Occipital lobe (tissue), 1 donor: ENCODE measurements at regions not wholly inside any gene's neighbourhood (a gene's known extent, or its start where the extent isn't known, plus 50 kb on each side); places are given as distances from the start of the nearest gene placed in this dataset.

Source experiments
- DNase-seq: peaks from one replicate; lab custom pipeline; 2025; lab: John Stamatoyannopoulos, UW

DNA sequence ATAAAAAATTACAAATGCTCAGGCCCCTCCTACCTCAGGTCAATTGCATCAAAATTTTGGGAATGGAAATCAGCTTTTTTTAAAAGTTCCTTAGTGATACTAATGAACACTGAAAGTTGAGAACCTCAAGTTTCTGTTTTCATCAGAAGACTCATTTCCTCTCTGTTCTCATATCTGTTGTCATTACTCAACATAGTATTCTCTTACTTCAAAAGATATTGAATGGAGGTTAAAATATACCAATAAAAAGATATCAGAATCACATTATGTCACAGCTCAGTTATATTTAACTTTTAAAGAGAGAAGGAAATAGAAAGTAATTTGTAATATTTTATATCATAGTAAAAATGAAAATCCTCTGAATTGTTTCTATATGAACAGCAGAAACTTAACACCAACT, 959.4 kb upstream of the LRRTM1 start:
- DNase-seq = no peak

DNA sequence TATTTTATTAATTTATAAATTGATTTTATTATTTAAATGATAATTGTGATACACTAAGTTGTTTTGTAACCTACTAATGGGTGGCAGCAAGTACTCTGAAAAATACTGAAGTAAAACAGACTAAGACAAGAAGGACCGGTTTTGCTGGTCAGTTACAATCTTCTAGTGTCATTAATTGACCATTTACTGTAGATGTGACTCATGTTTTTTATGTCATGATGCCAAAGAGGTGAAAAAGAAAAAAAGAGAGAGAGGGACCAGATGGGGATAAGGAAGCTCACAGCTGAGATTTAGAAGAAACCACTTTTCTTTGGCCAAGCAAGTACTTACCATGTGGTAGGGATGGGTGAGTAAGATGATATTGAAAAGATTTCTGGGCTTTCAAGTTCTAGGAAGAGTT, 955.8 kb upstream of the LRRTM1 start:
- DNase-seq = no peak

DNA sequence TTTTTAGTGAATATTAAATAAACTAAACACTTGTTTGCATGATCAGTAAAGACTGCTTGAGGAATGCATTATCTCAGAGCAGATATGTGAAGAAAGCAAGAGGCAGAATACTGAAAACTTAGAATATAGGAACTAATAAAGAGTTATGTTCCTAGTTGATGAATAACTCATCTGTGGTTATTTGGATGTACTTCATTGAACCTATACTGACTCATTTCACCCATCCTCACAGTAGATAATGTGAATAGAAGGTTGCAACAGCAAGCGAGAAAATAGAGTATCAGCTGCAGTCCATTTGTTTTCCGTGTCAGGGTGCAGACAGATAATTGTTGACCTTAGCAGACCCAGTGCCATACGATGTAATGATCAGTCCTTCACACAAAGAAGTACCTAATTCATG, 945.7 kb upstream of the LRRTM1 start:
- no peak for DNase-seq

DNA sequence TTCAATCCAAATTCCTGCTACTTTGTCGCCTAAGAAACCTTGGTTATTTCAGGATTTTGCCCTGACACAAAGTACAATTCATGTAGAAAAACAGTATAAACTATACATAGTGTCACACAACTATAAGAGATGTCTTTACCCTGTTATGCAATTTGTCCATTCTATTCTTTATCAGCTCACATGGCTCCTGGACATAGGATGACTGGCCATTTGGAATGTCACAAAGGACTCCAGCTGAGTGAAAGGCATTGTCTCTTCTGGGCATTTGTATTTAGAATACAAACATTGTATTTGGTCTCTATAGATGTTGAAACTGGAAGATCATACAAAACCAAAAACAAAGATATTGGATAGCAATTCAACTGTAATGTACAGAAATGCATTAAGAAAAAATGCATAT, 944.6 kb upstream of the LRRTM1 start:
- no peak for DNase-seq

DNA sequence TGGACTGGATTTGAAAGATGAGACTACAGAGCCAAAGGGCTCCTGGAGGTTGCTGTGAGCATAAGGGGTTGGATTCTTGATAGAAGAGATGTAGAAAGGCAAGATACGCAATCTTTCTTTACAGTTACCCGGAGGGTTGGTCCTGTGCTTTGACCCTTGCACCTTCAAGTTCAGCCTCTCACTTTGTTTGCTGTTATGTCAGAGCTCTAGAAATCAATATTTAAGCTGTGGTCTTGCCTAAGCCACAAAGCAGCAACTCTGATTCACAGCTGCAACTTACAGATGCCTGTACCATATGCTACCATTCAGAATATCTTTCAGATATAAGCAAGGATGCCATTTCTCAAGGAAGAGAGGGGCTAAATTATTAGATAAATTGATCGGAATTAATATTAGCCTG, 943.1 kb upstream of the LRRTM1 start:
- DNase-seq = no peak

DNA sequence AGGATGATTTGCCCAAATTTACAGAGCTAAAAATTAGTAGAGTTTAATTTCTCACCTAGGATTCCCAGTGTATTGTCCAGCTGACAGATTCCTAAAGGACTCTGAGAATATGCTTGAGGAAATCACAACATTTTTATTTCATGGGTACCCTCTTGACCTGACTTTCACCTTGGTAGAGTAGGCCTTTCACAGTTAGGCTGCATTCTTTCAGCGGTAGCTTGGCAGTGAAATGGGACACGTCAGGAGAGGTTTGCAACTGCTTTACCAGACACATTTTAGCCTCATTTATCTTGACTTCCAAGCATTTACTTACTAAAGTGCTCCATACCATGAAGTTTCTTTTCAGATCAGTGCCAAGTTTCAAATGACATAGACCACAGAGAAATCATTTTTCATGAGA, 937.9 kb upstream of the LRRTM1 start:
- DNase-seq = no peak

DNA sequence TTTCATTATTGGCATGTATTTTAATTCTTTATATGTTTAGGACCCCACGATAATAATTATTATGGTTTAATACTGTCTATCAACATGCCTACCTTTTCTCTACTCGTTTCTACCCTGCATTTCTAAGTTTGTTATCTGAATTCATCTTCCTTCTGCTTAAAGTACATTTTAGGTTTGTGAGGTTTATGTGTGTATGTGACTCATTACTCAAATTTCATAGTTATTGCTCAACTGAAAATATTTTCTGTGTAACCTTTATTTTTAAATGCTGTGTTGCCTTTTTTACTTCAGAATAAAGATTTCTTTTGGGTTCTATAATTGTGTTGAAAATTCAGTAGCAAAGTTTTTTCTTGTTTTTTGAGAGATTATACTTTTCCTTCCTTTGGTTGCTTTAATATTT, 933.9 kb upstream of the LRRTM1 start:
- no peak for DNase-seq

DNA sequence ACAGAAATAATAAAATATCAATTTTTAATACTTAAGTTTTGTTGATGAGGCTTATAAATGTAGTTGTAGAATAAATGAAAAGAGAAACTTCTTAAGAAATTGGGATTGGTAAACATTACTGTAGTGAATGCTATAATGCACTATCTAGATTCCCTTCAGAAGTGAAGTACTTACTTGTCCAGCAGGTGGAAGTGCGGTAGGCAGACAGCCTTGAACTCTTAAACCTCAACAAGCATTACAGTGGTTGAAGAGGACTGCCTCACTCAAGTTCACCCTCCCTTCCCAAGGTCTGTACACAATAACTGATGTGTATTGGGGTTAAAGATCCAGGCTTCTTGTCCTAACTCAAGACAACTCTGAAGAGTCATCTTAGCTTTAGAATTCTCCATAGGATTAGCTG, 931.0 kb upstream of the LRRTM1 start:
- DNase-seq = no peak

DNA sequence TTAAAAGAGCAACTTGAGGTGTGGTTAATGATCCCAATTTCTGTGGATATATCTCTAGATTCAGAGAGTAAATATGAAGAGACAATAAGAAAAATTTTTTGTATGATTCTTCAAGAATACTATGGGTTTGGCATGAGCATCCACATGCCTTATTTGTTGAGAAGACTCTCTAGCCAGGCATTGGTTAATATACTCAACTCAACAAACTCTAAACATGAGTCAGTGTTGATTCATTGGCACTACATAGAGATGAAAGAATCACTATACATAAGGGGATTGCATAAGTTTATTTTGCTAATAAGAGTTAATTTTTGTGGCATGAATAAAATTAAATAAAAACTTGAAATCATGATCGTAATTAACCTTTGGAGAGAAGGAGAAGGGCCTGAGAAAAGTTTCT, 930.2 kb upstream of the LRRTM1 start:
- no peak for DNase-seq

DNA sequence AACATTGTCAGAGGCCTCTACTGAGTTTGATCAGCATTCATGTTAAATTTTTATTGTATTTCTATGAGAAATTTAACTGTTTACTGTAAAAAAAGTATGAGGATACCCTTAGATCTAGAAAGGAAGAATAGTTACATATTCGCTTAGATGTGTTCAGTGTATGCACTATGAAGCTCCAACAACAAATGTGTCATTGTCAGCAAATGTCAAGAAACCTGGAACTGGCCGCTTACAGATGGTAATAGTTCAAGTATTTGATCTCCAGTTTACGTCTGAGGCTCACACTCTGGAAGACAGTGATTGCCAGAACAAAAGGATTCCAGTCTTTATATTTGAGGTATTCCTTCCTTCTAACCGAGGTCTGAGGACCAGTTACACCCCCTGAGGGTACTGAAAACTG, 921.2 kb upstream of the LRRTM1 start:
- no peak for DNase-seq

DNA sequence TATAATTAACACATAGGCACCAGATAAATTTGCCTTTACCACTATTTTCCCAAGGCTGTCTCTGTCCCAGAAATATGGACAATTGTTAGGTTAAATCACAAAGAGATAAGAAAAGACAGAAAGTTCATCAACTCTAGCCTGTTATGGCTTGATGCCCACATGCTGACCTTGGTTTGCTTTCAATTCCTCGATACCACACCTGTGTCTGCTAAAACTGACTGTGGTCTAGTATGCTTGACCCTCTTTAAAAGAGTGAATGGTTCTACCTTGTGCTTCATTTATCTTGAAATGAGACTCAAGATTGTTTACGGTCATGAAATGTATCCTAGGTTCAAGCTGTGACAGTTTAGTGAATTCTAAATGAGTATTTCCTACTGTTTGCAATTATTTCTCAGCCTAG, 909.0 kb upstream of the LRRTM1 start:
- no peak for DNase-seq

DNA sequence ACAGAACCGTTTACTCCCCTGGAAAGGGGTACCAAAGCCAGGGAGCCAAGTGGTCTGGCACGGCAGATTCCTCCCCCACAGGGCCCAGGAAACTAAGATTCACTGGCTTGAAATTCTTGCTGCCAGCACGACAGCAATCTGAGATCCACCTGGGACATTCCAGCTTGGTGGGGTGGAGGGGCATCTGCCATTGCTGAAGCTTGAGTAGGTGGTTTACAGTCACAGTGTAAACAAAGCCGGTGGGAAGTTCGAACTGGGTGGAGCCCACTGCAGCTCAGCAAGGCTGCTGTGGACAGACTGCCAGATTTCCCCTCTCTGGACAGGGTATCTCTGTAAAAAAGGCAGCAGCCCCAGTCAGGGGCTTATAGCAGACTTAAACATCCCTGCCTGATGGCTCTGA, 901.7 kb upstream of the LRRTM1 start:
- no peak for DNase-seq

DNA sequence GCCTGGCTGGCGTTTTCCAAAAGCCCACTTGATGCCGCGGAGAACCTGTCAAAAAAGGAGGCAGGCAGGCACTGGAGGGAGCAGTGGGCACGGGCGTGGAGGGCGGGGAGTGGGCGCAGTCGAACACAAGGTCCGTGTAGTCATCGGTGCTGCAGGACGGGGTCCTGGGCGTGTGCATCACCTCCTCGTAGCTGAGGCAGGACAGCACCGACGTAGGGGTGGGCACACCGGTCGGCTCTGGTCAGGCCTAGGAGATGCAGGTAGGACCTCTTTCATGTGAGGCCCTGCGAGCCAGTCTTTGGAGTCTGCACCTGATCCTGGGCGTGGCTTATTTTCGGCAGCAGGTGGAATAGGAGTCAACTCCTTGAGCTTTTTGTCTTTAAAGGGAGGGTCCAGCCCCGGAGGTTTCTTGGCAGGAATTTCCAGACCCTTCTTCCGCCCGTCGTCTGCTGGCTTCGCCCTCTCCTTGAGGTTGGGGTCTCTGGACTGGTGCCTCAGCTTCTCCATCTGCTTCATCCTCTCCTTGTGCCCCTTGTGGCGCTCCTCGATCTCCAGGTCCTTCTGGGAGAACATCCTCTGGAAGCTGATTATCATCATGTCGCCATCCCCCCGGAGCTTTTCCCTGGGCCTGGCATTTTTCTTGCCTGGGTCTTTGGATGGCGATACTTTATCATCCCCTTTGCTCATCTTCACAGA, 892.5 kb upstream of the LRRTM1 start:
- DNase-seq = no peak

DNA sequence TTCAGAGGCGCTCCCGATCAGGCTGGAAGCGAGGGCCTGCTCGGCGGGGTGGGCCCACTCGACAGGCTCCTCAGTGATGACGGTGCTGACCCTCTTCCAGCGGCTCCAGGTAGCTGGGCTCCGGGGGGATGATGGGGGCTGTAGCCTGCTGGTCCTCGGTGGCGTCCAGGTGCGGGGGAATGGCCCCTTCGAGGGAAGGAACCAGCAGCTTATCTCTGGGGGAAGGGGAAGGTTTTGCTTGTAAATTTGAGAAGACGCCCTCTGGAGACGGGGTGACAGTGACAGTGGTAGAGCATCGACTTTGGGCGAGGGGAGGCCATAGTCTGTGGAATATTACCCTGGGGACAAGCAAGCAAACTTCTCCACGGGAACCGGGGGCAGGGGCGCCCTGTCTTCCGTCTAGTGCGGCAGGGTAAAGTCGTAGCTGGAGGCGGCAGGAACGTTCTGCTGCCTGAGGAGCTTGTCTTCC, 891.9 kb upstream of the LRRTM1 start:
- DNase-seq = no peak

DNA sequence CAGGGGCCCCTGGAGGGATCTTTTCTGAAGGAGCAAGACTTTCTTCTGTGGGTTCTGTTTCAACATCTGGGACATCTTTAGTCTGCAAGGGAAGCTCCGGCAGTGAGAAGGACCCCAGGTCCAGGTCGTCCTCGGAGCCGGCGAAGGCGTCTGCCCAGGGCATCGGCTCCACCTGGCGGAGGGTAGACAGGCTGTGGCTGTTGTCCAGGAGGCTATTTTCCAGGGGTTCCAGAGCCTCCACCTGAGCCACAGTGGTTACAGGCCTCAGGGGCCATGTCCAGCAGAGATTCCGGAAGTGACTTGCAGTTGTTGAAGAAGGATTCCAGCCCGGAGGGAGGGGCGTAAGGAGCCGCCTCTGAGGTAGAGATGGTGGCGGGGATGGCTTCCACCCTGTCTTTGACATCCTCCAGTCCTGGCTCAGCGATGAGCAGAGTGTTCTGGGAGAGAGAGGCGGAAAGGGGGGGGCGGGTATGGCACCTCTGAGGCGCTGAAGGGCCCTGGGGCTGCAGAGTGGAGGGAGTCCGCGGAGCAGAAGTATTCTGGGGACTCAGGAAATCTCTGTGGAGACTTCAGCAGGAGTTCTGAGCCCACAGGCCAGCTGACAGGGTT, 891.3 kb upstream of the LRRTM1 start:
- DNase-seq = no peak

DNA sequence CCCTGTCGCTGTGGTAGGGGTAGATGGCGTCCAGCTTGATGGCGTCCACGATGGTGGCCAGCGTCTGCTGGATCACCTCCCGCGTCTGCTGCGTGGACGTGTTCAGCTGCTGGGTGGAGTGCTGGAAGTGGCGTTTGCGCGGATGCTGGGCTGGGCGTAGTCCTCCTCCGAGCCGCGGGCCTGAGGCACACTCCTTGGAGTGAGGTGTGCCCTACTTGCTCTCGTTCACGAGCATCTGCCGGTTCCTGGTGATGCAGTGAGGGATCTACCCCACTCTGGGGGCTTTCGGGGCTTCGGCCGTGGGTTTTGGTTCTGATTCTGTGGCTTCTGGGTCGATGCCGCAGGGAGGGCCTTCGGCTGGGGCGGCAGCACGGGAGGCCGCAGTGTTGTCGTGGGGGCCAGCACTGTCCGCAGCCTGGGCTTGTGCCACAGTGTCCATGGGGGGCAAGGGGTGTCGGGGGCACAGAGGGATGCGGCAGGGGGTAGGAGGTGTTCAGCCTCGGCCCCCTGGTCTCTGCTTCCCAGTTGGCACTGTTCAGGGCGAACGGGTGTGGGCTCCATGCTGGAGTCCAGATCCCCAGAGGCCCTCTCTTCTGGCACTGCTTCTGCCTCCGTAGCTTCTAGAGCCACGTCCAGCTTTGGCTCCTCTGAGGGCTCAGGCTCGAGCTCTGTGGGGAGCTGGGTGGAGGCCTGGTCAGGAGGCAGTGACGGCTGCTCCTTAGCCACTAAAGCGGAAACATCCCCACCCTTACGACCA, 890.6 kb upstream of the LRRTM1 start:
- DNase-seq = no peak

DNA sequence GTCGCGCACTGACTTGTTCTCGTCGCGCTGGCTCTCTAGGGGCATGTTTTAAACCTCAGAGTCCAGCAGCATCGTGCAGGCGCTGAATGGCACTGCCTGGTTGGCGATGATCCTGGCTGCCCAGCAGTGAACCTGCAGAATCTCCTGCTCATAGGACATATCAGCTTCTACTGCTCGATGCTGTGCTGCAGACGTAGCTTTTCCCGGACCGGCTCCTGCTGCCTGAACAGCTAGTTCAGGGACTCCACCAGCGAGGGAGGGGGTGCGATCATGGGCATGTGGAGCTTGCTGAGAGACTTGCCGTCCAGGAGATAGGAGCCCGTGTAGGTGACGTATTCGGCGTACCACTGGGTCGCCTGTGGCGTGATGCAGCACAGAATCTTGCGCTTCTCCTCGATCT, 890.0 kb upstream of the LRRTM1 start:
- DNase-seq = no peak

DNA sequence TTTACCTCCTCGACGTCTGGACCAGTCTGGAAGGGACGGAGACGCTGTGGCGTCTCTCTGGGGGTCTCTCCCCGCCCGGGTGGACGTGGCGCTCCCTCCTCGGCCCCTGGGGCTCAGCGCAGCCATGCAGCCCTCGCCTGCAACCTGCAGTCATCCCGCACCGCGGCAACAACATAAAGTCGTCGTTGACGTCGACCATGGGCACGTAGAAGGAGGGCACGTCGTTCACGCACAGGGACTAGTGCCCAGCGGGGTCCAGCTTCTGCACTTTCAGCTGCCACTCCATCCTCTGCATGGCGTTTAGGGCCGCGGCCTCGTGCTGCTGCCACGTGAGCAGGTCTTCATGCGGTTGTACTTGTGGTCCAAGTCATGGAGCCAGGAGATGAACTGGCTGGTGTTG, 889.6 kb upstream of the LRRTM1 start:
- no peak for DNase-seq

DNA sequence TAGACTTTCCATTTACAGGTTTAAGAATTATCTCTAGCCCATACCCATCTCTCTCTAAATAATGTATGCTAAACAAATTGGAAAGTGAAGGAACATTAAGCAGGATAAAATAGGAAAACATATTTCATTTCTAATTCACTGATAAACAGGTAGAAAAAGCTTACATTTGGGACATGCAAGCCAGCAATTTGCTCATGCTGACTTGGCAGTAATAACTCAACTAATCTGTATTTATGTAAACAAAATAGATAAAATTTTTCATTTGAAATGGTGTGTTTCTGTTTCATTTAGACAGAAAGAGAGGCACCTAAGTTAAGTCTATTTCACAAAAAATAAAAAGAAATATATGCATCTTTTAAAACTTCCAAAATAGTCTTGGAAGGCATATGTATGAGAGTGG, 877.3 kb upstream of the LRRTM1 start:
- no peak for DNase-seq

DNA sequence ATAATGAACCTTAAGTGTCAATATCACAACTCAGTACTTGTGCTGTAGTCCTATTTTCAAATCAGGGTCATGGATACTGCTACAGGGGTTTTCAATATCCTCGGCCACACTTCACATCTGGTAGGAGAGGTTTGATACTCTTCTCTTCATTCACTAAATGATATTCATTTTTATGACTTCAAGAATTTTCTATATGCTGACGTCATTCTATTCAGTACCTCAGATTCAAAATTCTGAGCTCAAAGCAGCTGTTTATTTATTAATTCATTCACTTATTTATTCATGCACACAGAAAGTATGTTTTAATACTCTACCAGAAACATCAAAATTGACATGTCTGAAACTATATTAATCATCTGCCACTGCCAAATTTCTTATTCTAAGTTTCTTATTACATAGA, 866.9 kb upstream of the LRRTM1 start:
- DNase-seq = no peak

DNA sequence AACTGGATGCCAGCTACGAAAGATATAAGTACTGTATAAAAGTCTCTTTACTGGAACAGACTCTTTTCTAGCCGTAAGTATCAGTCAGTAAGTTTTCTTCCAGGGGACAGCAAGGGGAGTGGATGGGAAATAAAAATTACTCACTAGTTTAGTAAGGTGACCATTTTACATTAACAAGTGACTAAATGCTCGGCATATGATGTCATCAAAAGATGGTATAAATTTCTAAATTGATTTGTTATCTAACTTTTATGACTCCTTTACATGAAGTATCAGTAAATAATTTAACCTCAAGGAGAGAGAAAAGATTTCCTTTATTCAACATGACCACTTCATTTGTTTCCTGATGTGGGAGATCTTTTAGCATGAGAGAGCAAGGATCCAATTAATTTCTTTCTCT, 859.0 kb upstream of the LRRTM1 start:
- DNase-seq = no peak

DNA sequence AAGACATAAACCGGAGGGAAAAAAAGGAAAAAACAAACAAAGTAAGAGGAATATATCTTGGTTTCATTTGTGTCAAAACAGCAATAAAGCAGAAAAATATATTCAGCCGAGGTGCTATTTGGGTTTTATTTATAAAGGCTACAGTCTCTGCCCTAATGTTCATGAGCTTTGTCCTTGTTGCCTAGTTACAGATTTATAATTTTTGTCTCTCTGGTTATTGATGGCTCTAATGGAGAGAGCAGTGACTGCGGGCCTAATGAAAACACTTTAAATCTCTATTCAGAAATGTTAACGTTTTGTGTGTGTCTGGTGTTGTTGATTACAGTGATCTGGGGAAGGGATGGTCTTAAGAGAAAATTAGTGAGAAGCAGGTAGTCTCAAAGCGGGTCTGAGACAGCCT, 854.0 kb upstream of the LRRTM1 start:
- DNase-seq = no peak

DNA sequence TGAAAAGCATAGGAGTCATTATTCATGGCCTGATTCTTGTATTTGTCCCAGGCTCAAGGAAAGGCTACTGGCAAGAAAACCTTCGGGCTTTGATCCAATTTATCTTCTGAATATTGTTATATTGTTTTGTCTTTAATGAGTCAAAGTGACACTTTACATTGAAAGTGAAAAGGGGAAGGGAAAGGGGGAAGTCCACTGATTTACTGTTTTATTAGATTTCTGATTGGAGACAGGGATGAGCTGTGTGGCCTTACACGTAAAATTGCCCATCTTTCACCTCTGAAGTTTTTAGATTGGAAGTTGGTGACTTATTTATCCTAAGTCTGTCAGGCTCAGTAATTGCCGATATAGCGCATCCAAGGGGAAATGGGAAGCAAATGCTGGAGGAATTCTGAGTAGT, 843.8 kb upstream of the LRRTM1 start:
- no peak for DNase-seq
